T-helper 1 cell (primary cell): ENCODE measurements at regions not wholly inside any gene's neighbourhood (a gene's known extent, or its start where the extent isn't known, plus 50 kb on each side); places are given as distances from the start of the nearest gene placed in this dataset.
"Not testable (repeated sequence)": the region's sequence is repeated elsewhere in the genome, so short reads cannot be mapped to it uniquely, and the experiment has no call there.

Experiments
- DNase-seq, 5 donors: peaks; one replicate each; pipeline ENCODE4 v3.0.0-alpha.2; 2012 to 2020

GRCh38 chr21:32886339-32886738 is 114.8 kb upstream of the PAXBP1 start:
- peak in 2 of 5 donors; percentile 11 to 23 for DNase-seq

GRCh38 chr21:32887026-32887425 is 115.5 kb upstream of the PAXBP1 start:
- no peak for DNase-seq

GRCh38 chr21:32888971-32889370 is 117.4 kb upstream of the PAXBP1 start:
- no peak for DNase-seq

GRCh38 chr21:32889596-32889995 is 118.0 kb upstream of the PAXBP1 start:
- no peak for DNase-seq

GRCh38 chr21:32894321-32894720 is 122.8 kb upstream of the PAXBP1 start:
- DNase-seq, result no peak

- DNase-seq, result no peak
These were observed 124.9 kb upstream of the OLIG2 start for GRCh38 chr21:32900814-32901213.

GRCh38 chr21:32907521-32907920 is 118.2 kb upstream of the OLIG2 start:
- no peak for DNase-seq

GRCh38 chr21:32908534-32908933 is 117.2 kb upstream of the OLIG2 start:
- no peak for DNase-seq

- no peak for DNase-seq
These were observed 116.3 kb upstream of the OLIG2 start for GRCh38 chr21:32909393-32909792.

GRCh38 chr21:32914424-32915039 is 111.2 kb upstream of the OLIG2 start:
- peak in 1 of 5 donors; percentile 32 for DNase-seq

- DNase-seq, result no peak
These were observed 110.6 kb upstream of the OLIG2 start for GRCh38 chr21:32915099-32915498.

GRCh38 chr21:32916088-32916487 is 109.6 kb upstream of the OLIG2 start:
- no peak for DNase-seq

GRCh38 chr21:32916522-32917099 is 109.1 kb upstream of the OLIG2 start:
- no peak for DNase-seq

- no peak for DNase-seq
These were observed 108.2 kb upstream of the OLIG2 start for GRCh38 chr21:32917362-32918135.

- no peak for DNase-seq
These were observed 107.1 kb upstream of the OLIG2 start for GRCh38 chr21:32918478-32919120.

GRCh38 chr21:32920474-32920873 is 105.3 kb upstream of the OLIG2 start:
- no peak for DNase-seq

- peak in 3 of 5 donors; percentile 12 to 22 (median 13) for DNase-seq
These were observed 104.0 kb upstream of the OLIG2 start for GRCh38 chr21:32921632-32922230.

GRCh38 chr21:32925098-32925497 is 100.6 kb upstream of the OLIG2 start:
- no peak for DNase-seq

GRCh38 chr21:32929633-32930038 is 96.1 kb upstream of the OLIG2 start:
- peak in 1 of 5 donors; percentile 40 for DNase-seq

GRCh38 chr21:32930673-32931072 is 95.1 kb upstream of the OLIG2 start:
- DNase-seq, result no peak

- not testable (repeated sequence) for DNase-seq
These were observed 91.7 kb upstream of the OLIG2 start for GRCh38 chr21:32934068-32934467.

- DNase-seq, result no peak
These were observed 90.9 kb upstream of the OLIG2 start for GRCh38 chr21:32934829-32935228.
